Testis (tissue), 2 donors: ENCODE measurements at regions not wholly inside any gene's neighbourhood (a gene's known extent, or its start where the extent isn't known, plus 50 kb on each side); places are given as distances from the start of the nearest gene placed in this dataset.

Source experiments
- DNase-seq: peaks from one replicate; pipeline ENCODE4 v3.0.0-alpha.2; 2019
- H3K27ac ChIP-seq, 2 donors: fragments of 200-600 bp; sonication (generic); one replicate each; pipeline ENCODE4 v1.5.1; 2019
- H3K27me3 ChIP-seq: fragments of 200-600 bp; sonication (generic); one replicate; pipeline ENCODE4 v1.5.1; 2019
- H3K36me3 ChIP-seq: fragments of 200-600 bp; sonication (generic); one replicate; pipeline ENCODE4 v1.5.1; 2017; ENCODE audit warnings: low read depth; ENCODE audit errors: missing control alignments
- H3K4me1 ChIP-seq: fragments of 200-600 bp; sonication (generic); one replicate; pipeline ENCODE4 v1.5.1; 2019
- H3K4me3 ChIP-seq, 2 donors: fragments of 200-600 bp; sonication (generic); one replicate each; pipeline ENCODE4 v1.5.1; 2017 to 2019
- H3K9me3 ChIP-seq: fragments of 200-600 bp; sonication (generic); one replicate; pipeline ENCODE4 v1.5.1; 2017
- POLR2A ChIP-seq: fragments of 450-650 bp; IDR thresholded peaks from one replicate; pipeline ENCODE4 v1.6.1; 2017; ENCODE audit warnings: antibody characterized with exemption, mild to moderate bottlenecking, moderate library complexity
- WGBS, 2 donors: methylation state at CpG; one replicate each; pipeline ENCODE4 v1.1.5; 2018; 5-methylcytosine and 5-hydroxymethylcytosine counted together
- intact Hi-C: fragments of 100-400 bp; cut with DNase I; formaldehyde crosslinking; loops from one replicate; pipeline ENCODE4 v1.15.1; 2023; ENCODE audit warnings: low total_unique reads
- TF ChIP-seq, protein P1 (sequence below), 3 experiments: fragments of 450-650 bp in 2 of 3; fragments of 200-600 bp in 1 of 3; sonication (generic) in 1 of 3; IDR thresholded peaks; one replicate each; pipeline ENCODE4 v1.5.1; 2016 to 2019; ENCODE audit warnings: antibody characterized with exemption in 3 of 3, mild to moderate bottlenecking in 2 of 3, moderate library complexity in 1 of 3

DNA sequence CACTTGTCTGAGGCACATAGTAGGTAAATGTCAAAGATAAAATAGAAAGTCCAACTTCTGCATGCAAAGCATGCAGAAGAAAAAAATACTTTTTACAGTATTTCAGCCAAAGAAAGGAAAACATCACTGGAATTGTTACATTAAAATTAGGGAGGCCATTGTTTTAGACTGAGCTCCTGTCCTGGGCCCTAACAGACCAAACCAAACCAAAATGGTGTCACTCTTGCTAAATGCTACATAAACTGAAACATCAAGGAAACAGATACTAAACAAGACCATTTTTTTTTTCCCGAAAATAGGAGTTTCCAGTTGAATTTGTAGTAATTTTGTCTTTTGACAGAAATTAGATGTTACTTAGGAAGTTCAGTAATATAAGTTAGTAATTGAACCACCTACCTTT, 508.8 kb downstream of the DSC3 start:
- Histone ChIP-seq H3K36me3 (no peaks in the 10 kb centered on the region), H3K9me3 (no peaks in the 10 kb centered on the region), H3K4me1 (no peaks in the 10 kb centered on the region), H3K4me3 (no peak overlapping the region), H3K27me3 (no peaks in the 10 kb centered on the region), H3K27ac (no peak overlapping the region)
- intact Hi-C loops = no loop called here
- DNase-seq = no peak
- WGBS, 2 donors = 89 to 93% methylated on average over 1 of the region's 1 CpG
- TF ChIP-seq, protein P1, sequence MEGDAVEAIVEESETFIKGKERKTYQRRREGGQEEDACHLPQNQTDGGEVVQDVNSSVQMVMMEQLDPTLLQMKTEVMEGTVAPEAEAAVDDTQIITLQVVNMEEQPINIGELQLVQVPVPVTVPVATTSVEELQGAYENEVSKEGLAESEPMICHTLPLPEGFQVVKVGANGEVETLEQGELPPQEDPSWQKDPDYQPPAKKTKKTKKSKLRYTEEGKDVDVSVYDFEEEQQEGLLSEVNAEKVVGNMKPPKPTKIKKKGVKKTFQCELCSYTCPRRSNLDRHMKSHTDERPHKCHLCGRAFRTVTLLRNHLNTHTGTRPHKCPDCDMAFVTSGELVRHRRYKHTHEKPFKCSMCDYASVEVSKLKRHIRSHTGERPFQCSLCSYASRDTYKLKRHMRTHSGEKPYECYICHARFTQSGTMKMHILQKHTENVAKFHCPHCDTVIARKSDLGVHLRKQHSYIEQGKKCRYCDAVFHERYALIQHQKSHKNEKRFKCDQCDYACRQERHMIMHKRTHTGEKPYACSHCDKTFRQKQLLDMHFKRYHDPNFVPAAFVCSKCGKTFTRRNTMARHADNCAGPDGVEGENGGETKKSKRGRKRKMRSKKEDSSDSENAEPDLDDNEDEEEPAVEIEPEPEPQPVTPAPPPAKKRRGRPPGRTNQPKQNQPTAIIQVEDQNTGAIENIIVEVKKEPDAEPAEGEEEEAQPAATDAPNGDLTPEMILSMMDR (IDR thresholded peaks at IDR 0.05) = no peak
- TF ChIP-seq POLR2A = no peak

DNA sequence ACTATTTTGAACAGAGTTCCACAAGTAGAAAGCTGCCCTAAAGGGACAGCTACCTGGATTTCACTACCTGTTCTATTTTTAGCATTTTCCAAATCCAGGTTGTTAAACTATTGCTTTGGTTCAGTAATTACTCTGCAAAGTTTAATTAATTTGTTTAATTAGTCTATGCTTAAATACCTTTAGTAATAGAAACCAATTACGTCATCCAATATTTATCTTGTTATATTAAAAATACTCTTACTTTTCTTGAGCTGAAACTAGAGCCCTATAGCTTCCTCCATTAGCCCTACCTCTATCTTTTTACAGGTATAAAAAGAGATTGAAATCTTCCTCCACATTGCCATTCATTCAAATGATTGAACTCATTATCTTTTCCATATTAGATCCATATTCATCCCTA, 514.6 kb downstream of the DSC3 start:
- intact Hi-C loops = no loop called here
- TF ChIP-seq, protein P1 (IDR thresholded peaks at IDR 0.05) = no peak
- no peak for TF ChIP-seq POLR2A
- Histone ChIP-seq H3K9me3 (no peaks in the 10 kb centered on the region), H3K4me3 (no peak overlapping the region), H3K27ac (peak overlapping the region in 1 of 2 donors; percentile 8), H3K27me3 (no peaks in the 10 kb centered on the region), H3K36me3 (no peaks in the 10 kb centered on the region), H3K4me1 (no peaks in the 10 kb centered on the region)
- DNase-seq = no peak
- 81 to 96% methylated on average over 1 of the region's 1 CpG for WGBS, 2 donors

DNA sequence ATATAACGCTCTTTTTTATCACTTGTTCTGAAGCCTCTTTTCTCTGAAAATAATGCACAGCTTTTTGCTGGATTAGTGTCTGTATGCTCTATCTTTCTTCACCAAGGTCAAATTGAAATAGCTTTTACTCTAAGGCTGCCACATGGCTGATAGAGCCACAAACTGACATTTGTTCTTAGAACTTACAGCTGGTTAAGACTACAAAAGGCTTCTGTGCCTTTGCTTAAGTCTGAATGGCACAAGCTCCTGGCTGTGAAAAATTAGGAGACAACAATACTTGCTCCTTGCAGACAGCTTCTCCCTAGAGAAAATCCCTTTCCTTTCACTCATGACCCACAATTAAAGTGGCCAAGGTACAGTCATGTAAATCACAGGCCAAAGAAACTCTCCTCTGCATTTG, 515.3 kb downstream of the DSC3 start:
- TF ChIP-seq, protein P1 (IDR thresholded peaks at IDR 0.05) = no peak
- TF ChIP-seq POLR2A = no peak
- WGBS, 2 donors = 31 to 37% methylated on average over 1 of the region's 1 CpG
- intact Hi-C loops = no loop called here
- no peaks in the 10 kb centered on the region for H3K36me3 ChIP-seq
- H3K4me3 ChIP-seq = no peak overlapping the region
- DNase-seq = peak; percentile 33
- peak overlapping the region in 1 of 2 donors; percentile 8 for H3K27ac ChIP-seq
- H3K9me3 ChIP-seq = no peaks in the 10 kb centered on the region
- no peaks in the 10 kb centered on the region for H3K27me3 ChIP-seq
- H3K4me1 ChIP-seq = no peaks in the 10 kb centered on the region

DNA sequence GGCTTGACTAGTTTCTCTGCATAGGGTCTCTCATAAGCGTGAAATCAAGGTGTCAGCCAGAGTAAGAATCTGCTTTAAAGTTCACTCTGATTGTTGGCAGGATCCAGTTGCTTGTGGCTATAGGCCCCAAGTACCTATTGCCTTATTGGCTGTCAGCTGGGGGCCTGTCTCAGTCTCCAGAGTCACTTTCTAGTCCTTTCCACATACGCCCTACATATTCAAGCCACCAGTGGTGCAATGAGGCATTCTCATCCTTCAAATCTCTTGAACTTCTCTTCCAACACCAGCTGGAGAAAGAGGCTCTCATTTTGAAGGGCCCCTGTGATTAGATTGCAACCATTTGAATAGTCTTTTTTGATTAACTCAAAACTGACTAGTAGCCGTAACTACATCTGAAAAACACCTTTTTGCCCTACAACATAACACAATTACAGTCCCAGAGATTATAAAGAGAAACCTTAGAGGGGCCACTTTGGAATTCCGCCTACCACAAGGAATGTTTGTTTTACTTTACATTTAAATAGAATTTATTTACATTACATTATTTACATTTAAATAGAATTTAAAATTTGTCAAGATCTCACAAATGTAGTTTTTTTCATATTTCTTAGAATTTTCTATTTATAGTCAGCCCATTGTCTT, 520.1 kb downstream of the DSC3 start:
- TF ChIP-seq POLR2A = no peak
- TF ChIP-seq, protein P1 (IDR thresholded peaks at IDR 0.05) = no peak

DNA sequence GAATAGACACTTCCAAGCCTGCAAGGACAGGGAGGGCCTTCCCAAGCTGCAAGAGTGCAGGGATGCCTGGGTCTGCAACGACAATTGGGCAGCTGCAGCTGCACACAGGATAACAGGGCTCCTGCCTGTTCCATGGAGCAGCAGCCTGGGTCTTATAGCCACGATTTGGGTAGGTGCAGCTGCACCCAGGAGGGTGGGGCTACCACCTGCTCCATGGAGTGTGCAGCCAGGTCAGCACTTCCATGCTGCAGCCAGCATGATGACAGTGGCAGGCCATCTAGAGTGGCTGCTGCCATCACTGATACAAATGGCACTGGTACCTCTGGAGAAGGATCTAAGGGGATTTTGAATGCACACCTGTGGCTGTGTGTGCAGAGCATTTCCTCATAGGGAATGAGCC, 528.5 kb downstream of the DSC3 start:
- intact Hi-C loops = no loop called here
- no peaks in the 10 kb centered on the region for H3K9me3 ChIP-seq
- no peak overlapping the region for H3K4me3 ChIP-seq
- TF ChIP-seq POLR2A = no peak
- TF ChIP-seq, protein P1 (IDR thresholded peaks at IDR 0.05) = no peak
- no peaks in the 10 kb centered on the region for H3K36me3 ChIP-seq
- H3K27ac ChIP-seq = no peak overlapping the region
- no peaks in the 10 kb centered on the region for H3K27me3 ChIP-seq
- WGBS, 2 donors = 67% methylated on average over 2 of the region's 2 CpGs; no CpG with 5 or more reads in 1 of the 2 donors
- H3K4me1 ChIP-seq = no peaks in the 10 kb centered on the region
- no peak for DNase-seq

More for the DNA sequence above, 520.1 kb downstream of the DSC3 start:
- DNase-seq = no peak
- Histone ChIP-seq H3K9me3 (no peaks in the 10 kb centered on the region), H3K36me3 (no peaks in the 10 kb centered on the region), H3K4me1 (no peaks in the 10 kb centered on the region), H3K27me3 (no peaks in the 10 kb centered on the region), H3K4me3 (no peak overlapping the region), H3K27ac (no peak overlapping the region)
- 90 to 95% methylated on average over 4 of the region's 4 CpGs for WGBS, 2 donors
- intact Hi-C loops = no loop called here
